ENCODE measurements at regions not wholly inside any gene's neighbourhood (a gene's known extent, or its start where the extent isn't known, plus 50 kb on each side); places are given as distances from the start of the nearest gene placed in this dataset.
A peak's percentile ranks its signal among the peaks of the same experiment; 100 is the strongest.

DNA sequence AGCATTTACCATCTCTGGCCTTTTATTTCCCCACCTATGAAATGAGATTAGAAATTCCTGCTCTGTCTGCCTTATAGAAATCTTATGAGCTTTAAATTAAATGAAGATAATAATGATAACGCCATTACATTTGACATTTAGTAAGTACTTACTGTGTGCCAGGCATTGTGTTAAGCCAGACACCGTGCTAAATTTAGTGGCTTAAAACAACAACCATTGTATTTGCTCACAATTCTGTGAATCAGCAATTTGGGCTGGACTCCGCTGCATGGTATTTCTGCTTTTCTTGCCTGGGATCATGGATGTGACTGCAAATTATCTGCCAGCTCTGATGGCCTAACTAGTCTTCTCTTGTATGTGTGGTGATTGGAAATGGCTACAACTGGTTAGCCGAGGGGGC is 56.4 kb upstream of the CCDC6 start:
- ChIA-PET CTCF (no interaction called here), POLR2A (interaction anchor here (1.0 kb wide), 1 partner anchor 54 kb away, joined by 3 read pairs; no protein-coding TSS in a partner anchor)
- TF ChIP-seq JAZF1 (CRISPR knock-in tag; IDR thresholded peaks at IDR 0.05) (no peak), FOXJ3 (CRISPR knock-in tag; IDR thresholded peaks at IDR 0.05; ENCODE audit: borderline replicate concordance) (no peak), CREB1 (CRISPR knock-in tag; IDR thresholded peaks at IDR 0.05) (no peak), CREM (CRISPR knock-in tag; IDR thresholded peaks at IDR 0.05) (no peak), ZNF423 (CRISPR knock-in tag; IDR thresholded peaks at IDR 0.05) (no peak), SP1 (CRISPR knock-in tag; conservative IDR thresholded peaks at IDR 0.05) (no peak), MXD4 (CRISPR knock-in tag; IDR thresholded peaks at IDR 0.05; ENCODE audit: borderline replicate concordance) (no peak), PREB (CRISPR knock-in tag; IDR thresholded peaks at IDR 0.05; ENCODE audit: borderline replicate concordance) (no peak)
- no peaks in the 10 kb centered on the region for H3K27me3 Mint-ChIP-seq (ENCODE audit: low read depth)
- H3K9me3 Mint-ChIP-seq: peaks cover 7% of the 10 kb centered on the region
- 0 out of 2 replicates have a peak, but pooled peaks cover 1% of the 10 kb centered on the region for H3K36me3 Mint-ChIP-seq
- no peak overlapping the region for H3K4me3 Mint-ChIP-seq
- no peak overlapping the region for H3K27ac Mint-ChIP-seq
- ATAC-seq (no peak), DNase-seq (ENCODE audit: low spot score) (no peak)
- H3K4me1 Mint-ChIP-seq: peaks cover 32% of the 10 kb centered on the region

GRCh38 chr10:59960751-59961150 is 54.4 kb upstream of the CCDC6 start:
- DNase-seq (ENCODE audit: low spot score) (no peak), ATAC-seq (no peak)
- ChIA-PET POLR2A (interaction anchor here (0.9 kb wide), 1 partner anchor 52 kb away, joined by 3 read pairs; no protein-coding TSS in a partner anchor), CTCF (no interaction called here)
- H3K36me3 Mint-ChIP-seq: 0 out of 2 replicates have a peak, but pooled peaks cover 5% of the 10 kb centered on the region
- no peaks in the 10 kb centered on the region for H3K27me3 Mint-ChIP-seq (ENCODE audit: low read depth)
- no peak overlapping the region for H3K27ac Mint-ChIP-seq
- peaks cover 17% of the 10 kb centered on the region for H3K4me1 Mint-ChIP-seq
- H3K9me3 Mint-ChIP-seq: peaks cover 11% of the 10 kb centered on the region
- no peak overlapping the region for H3K4me3 Mint-ChIP-seq
- TF ChIP-seq, protein P1, sequence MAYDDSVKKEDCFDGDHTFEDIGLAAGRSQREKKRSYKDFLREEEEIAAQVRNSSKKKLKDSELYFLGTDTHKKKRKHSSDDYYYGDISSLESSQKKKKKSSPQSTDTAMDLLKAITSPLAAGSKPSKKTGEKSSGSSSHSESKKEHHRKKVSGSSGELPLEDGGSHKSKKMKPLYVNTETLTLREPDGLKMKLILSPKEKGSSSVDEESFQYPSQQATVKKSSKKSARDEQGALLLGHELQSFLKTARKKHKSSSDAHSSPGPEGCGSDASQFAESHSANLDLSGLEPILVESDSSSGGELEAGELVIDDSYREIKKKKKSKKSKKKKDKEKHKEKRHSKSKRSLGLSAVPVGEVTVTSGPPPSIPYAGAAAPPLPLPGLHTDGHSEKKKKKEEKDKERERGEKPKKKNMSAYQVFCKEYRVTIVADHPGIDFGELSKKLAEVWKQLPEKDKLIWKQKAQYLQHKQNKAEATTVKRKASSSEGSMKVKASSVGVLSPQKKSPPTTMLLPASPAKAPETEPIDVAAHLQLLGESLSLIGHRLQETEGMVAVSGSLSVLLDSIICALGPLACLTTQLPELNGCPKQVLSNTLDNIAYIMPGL (CRISPR knock-in tag; IDR thresholded peaks at IDR 0.05): no peak

GRCh38 chr10:59959504-59960018 is 53.2 kb upstream of the CCDC6 start:
- CTCF ChIA-PET: interaction anchor here (1.0 to 1.1 kb wide), 2 partner anchors 12 to 19 kb away, joined by 3 read pairs; no protein-coding TSS in a partner anchor

More at GRCh38 chr10:59959504-59960018, 53.2 kb upstream of the CCDC6 start:
- H3K9me3 Mint-ChIP-seq: peaks cover 11% of the 10 kb centered on the region
- ATAC-seq (peak; percentile 39), DNase-seq (ENCODE audit: low spot score) (no peak)
- POLR2A ChIA-PET: interaction anchor here (0.9 kb wide), 1 partner anchor 51 kb away, joined by 3 read pairs; no protein-coding TSS in a partner anchor
- H3K27ac Mint-ChIP-seq: no peak overlapping the region
- 0 out of 2 replicates have a peak, but pooled peaks cover 5% of the 10 kb centered on the region for H3K36me3 Mint-ChIP-seq
- H3K27me3 Mint-ChIP-seq (ENCODE audit: low read depth): no peaks in the 10 kb centered on the region
- no peak for TF ChIP-seq NR3C1 (CRISPR knock-in tag; conservative IDR thresholded peaks at IDR 0.05; ENCODE audit: low read depth)
- TF ChIP-seq ZNF281 (CRISPR knock-in tag; IDR thresholded peaks at IDR 0.05): no peak
- TF ChIP-seq EMX1 (CRISPR knock-in tag; IDR thresholded peaks at IDR 0.05): no peak
- no peak for TF ChIP-seq TEAD1 (CRISPR knock-in tag; IDR thresholded peaks at IDR 0.05)
- no peak for TF ChIP-seq ZNF219 (CRISPR knock-in tag; IDR thresholded peaks at IDR 0.05; ENCODE audit: borderline replicate concordance)
- no peak overlapping the region for H3K4me3 Mint-ChIP-seq
- peaks cover 12% of the 10 kb centered on the region for H3K4me1 Mint-ChIP-seq

Measured in WTC11 (cell line).